OCI-LY1 (cell line): ENCODE measurements at regions not wholly inside any gene's neighbourhood (a gene's known extent, or its start where the extent isn't known, plus 50 kb on each side); places are given as distances from the start of the nearest gene placed in this dataset.

ENCODE experiments used
- H2AFZ ChIP-seq: fragments of 200-600 bp; sonication (generic), shearing (Covaris generic); 2 replicates; pipeline ENCODE4 v1.6.0; 2014; ENCODE audit warnings: antibody characterized with exemption, mild to moderate bottlenecking, low read length
- H3F3A ChIP-seq: fragments of 200-600 bp; sonication (generic), shearing (Covaris generic); 2 replicates; pipeline ENCODE4 v1.6.0; 2014; ENCODE audit warnings: mild to moderate bottlenecking, antibody characterized with exemption, low read length, moderate library complexity; ENCODE audit not compliant: insufficient read depth
- H3K27ac ChIP-seq: fragments of 200-600 bp; sonication (generic); 2 replicates; pipeline ENCODE4 v1.5.1; 2014; ENCODE audit warnings: low read length, mixed run types, mild to moderate bottlenecking, low read depth; ENCODE audit not compliant: poor library complexity, severe bottlenecking
- H3K27me3 ChIP-seq: fragments of 200-600 bp; sonication (generic); 2 replicates; pipeline ENCODE4 v1.6.0; 2014; ENCODE audit warnings: antibody characterized with exemption, mild to moderate bottlenecking, low read length, moderate library complexity; ENCODE audit not compliant: insufficient read depth
- H3K36me3 ChIP-seq: fragments of 200-600 bp; sonication (generic); 2 replicates; pipeline ENCODE4 v1.6.1; 2014; ENCODE audit warnings: mild to moderate bottlenecking, antibody characterized with exemption, low read length, moderate library complexity, mixed read lengths; ENCODE audit not compliant: insufficient read depth
- H3K4me1 ChIP-seq: fragments of 200-600 bp; sonication (generic); 2 replicates; pipeline ENCODE4 v1.5.1; 2014; ENCODE audit warnings: mild to moderate bottlenecking, low read length, moderate library complexity; ENCODE audit not compliant: insufficient read depth, severe bottlenecking
- H3K4me2 ChIP-seq: fragments of 200-600 bp; sonication (generic), shearing (Covaris generic); 2 replicates; pipeline ENCODE4 v1.6.1; 2014; ENCODE audit warnings: low read length
- H3K4me3 ChIP-seq: fragments of 200-600 bp; sonication (generic); 2 replicates; pipeline ENCODE4 v1.5.1; 2014; ENCODE audit warnings: low read length, low read depth, mild to moderate bottlenecking, mixed read lengths; ENCODE audit not compliant: poor library complexity, severe bottlenecking
- H3K79me2 ChIP-seq: fragments of 200-600 bp; shearing (Covaris generic); 2 replicates; pipeline ENCODE4 v1.6.1; 2016; ENCODE audit warnings: mixed run types, low read length, mixed read lengths; ENCODE audit not compliant: insufficient read depth
- H3K9ac ChIP-seq: fragments of 200-600 bp; sonication (generic), shearing (Covaris generic); 2 replicates; pipeline ENCODE4 v1.6.1; 2014; ENCODE audit warnings: mild to moderate bottlenecking, low read length, mixed read lengths
- H3K9me2 ChIP-seq: fragments of 200-600 bp; sonication (generic), shearing (Covaris generic); 2 replicates; pipeline ENCODE4 v1.6.1; 2014; ENCODE audit warnings: low read depth, mild to moderate bottlenecking, low read length, mixed read lengths
- H3K9me3 ChIP-seq: fragments of 200-600 bp; shearing (Covaris generic); 2 replicates; pipeline ENCODE4 v1.6.1; 2014; ENCODE audit warnings: low read length, mixed read lengths
- H4K20me1 ChIP-seq: fragments of 200-600 bp; sonication (generic), shearing (Covaris generic); 2 replicates; pipeline ENCODE4 v1.6.0; 2016; ENCODE audit warnings: mild to moderate bottlenecking, low read length; ENCODE audit not compliant: insufficient read depth
- CTCF ChIP-seq: fragments of 200-600 bp; sonication (generic), shearing (Covaris generic); IDR thresholded peaks from 2 replicates; pipeline ENCODE4 v1.5.1; 2017; ENCODE audit warnings: mild to moderate bottlenecking, antibody characterized with exemption, low read length, moderate library complexity, mixed read lengths
- EZH2 ChIP-seq: fragments of 200-600 bp; sonication (generic), shearing (Covaris generic); IDR thresholded peaks from 2 replicates; pipeline ENCODE4 v1.8.0; 2017; ENCODE audit warnings: borderline replicate concordance, mixed run types, mild to moderate bottlenecking, antibody characterized with exemption, low read length, moderate library complexity, mixed read lengths

GRCh38 chr5:85268194-85268593, 883.5 kb upstream of the EDIL3 start:
- no peaks in the 10 kb centered on the region for H3K27me3 ChIP-seq
- H3K4me3 ChIP-seq, result no peak overlapping the region
- H3K9me2 ChIP-seq, result no peaks in the 10 kb centered on the region
- H4K20me1 ChIP-seq, result no peaks in the 10 kb centered on the region
- H3F3A ChIP-seq, result no peaks in the 10 kb centered on the region
- no peak overlapping the region for H3K4me2 ChIP-seq
- no peaks in the 10 kb centered on the region for H3K4me1 ChIP-seq
- no peak overlapping the region for H3K27ac ChIP-seq
- H3K9me3 ChIP-seq, result no peaks in the 10 kb centered on the region
- no peak for TF ChIP-seq EZH2
- TF ChIP-seq CTCF, result no peak
- H3K9ac ChIP-seq, result no peak overlapping the region
- no peaks in the 10 kb centered on the region for H3K79me2 ChIP-seq
- H2AFZ ChIP-seq, result no peak overlapping the region
- H3K36me3 ChIP-seq, result no peaks in the 10 kb centered on the region

GRCh38 chr5:85278193-85278592, 893.5 kb upstream of the EDIL3 start:
- H3K36me3 ChIP-seq, result no peaks in the 10 kb centered on the region
- no peak for TF ChIP-seq CTCF
- no peak for TF ChIP-seq EZH2
- no peak overlapping the region for H3K9ac ChIP-seq
- no peaks in the 10 kb centered on the region for H3F3A ChIP-seq
- H3K4me3 ChIP-seq, result no peak overlapping the region
- no peak overlapping the region for H3K4me2 ChIP-seq
- no peak overlapping the region for H3K27ac ChIP-seq
- H3K9me3 ChIP-seq, result no peaks in the 10 kb centered on the region
- H3K27me3 ChIP-seq, result no peaks in the 10 kb centered on the region
- no peaks in the 10 kb centered on the region for H3K9me2 ChIP-seq
- H4K20me1 ChIP-seq, result no peaks in the 10 kb centered on the region
- H2AFZ ChIP-seq, result no peak overlapping the region
- no peaks in the 10 kb centered on the region for H3K4me1 ChIP-seq
- H3K79me2 ChIP-seq, result no peaks in the 10 kb centered on the region

- no peaks in the 10 kb centered on the region for H3K27me3 ChIP-seq
- H3K4me3 ChIP-seq, result no peak overlapping the region
- H3K4me2 ChIP-seq, result no peak overlapping the region
- H3F3A ChIP-seq, result no peaks in the 10 kb centered on the region
- no peaks in the 10 kb centered on the region for H3K9me2 ChIP-seq
- H3K36me3 ChIP-seq, result no peaks in the 10 kb centered on the region
- H3K9ac ChIP-seq, result no peak overlapping the region
- no peak overlapping the region for H3K27ac ChIP-seq
- H3K9me3 ChIP-seq, result no peaks in the 10 kb centered on the region
- H3K79me2 ChIP-seq, result no peaks in the 10 kb centered on the region
- no peaks in the 10 kb centered on the region for H4K20me1 ChIP-seq
- no peaks in the 10 kb centered on the region for H3K4me1 ChIP-seq
- no peak overlapping the region for H2AFZ ChIP-seq
- TF ChIP-seq CTCF (no peak), EZH2 (no peak)
Observed at GRCh38 chr5:85288914-85289313, 904.2 kb upstream of the EDIL3 start.
